ENCODE measurements at regions not wholly inside any gene's neighbourhood (a gene's known extent, or its start where the extent isn't known, plus 50 kb on each side); places are given as distances from the start of the nearest gene placed in this dataset.

DNA sequence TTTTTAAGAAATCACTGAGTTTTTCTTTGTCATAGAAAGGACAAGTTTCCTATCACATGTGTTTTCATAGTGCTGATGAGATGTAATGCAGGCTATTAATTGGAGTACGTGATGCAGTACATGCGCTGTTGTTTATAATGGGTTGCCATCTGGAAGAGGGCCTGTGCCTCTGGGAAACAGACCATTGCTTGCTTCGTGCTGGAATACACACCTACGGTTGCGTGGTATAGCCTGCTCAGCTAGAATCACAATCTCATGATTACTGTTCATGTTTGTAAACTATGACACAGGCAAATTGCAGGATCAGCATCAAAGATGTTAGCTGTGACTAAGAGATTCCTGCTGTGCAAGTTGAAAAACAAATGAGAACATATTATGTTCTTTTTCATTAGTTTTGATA lies 107.2 kb upstream of the STEAP1B start:
- H4K20me1 ChIP-seq (ENCODE audit: insufficient read depth, low read length), result no peaks in the 10 kb centered on the region
- no peak overlapping the region for H3K4me3 ChIP-seq (ENCODE audit: low read depth in 1 of 2, low read length in 2 of 2)
- no peak overlapping the region for H3K27ac ChIP-seq (ENCODE audit: low read length)
- peaks cover 23% of the 10 kb centered on the region for H3K27me3 ChIP-seq (ENCODE audit: insufficient read depth, low read length, poor library complexity)
- H3K79me2 ChIP-seq (ENCODE audit: insufficient read depth, low read length), result no peaks in the 10 kb centered on the region
- DNase-seq (no peak), ATAC-seq (ENCODE audit: insufficient read depth, low read depth) (no peak)
- H3K9me3 ChIP-seq (ENCODE audit: insufficient read depth, low read length, severe bottlenecking), result no peaks in the 10 kb centered on the region
- no peak overlapping the region for H3K4me2 ChIP-seq (ENCODE audit: insufficient read depth, low read length)
- no peak overlapping the region for H2AFZ ChIP-seq (ENCODE audit: low read depth, low read length)
- no peaks in the 10 kb centered on the region for H3K36me3 ChIP-seq (ENCODE audit: insufficient read depth, low read length)
- no peak for TF ChIP-seq EZH2 (IDR thresholded peaks at IDR 0.05; ENCODE audit: borderline replicate concordance, low read depth, low read length, severe bottlenecking)
- TF ChIP-seq, protein P1, sequence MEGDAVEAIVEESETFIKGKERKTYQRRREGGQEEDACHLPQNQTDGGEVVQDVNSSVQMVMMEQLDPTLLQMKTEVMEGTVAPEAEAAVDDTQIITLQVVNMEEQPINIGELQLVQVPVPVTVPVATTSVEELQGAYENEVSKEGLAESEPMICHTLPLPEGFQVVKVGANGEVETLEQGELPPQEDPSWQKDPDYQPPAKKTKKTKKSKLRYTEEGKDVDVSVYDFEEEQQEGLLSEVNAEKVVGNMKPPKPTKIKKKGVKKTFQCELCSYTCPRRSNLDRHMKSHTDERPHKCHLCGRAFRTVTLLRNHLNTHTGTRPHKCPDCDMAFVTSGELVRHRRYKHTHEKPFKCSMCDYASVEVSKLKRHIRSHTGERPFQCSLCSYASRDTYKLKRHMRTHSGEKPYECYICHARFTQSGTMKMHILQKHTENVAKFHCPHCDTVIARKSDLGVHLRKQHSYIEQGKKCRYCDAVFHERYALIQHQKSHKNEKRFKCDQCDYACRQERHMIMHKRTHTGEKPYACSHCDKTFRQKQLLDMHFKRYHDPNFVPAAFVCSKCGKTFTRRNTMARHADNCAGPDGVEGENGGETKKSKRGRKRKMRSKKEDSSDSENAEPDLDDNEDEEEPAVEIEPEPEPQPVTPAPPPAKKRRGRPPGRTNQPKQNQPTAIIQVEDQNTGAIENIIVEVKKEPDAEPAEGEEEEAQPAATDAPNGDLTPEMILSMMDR (IDR thresholded peaks at IDR 0.05; ENCODE audit: borderline replicate concordance, extremely low read depth, low read length, poor library complexity, severe bottlenecking), result no peak
- H3K4me1 ChIP-seq (ENCODE audit: insufficient read depth, low read length), result no peaks in the 10 kb centered on the region
- no peak overlapping the region for H3K9ac ChIP-seq (ENCODE audit: low read depth, low read length)

DNA sequence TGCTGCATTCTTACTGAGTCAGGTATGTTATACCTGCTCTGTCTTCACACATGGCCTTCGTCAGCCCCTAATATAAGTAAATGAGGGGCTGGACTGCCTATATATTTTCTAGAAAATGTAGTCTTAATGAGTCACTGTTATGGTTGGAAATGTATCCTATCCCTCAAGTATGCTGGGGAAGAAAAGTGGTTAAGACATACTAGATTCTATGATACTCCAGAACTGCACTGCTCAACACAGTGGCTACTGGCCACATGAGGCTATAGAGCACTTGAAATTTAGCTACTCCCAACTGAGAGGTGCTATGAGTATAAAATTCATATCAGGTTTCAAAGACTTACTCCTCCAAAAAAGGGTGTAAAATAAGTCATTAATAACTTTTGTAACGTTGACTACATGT lies 104.3 kb upstream of the STEAP1B start:
- no peak for DNase-seq
- H3K4me2 ChIP-seq (ENCODE audit: insufficient read depth, low read length), result no peak overlapping the region
- no peaks in the 10 kb centered on the region for H3K79me2 ChIP-seq (ENCODE audit: insufficient read depth, low read length)
- peaks cover 29% of the 10 kb centered on the region for H3K27me3 ChIP-seq (ENCODE audit: insufficient read depth, low read length, poor library complexity)
- no peaks in the 10 kb centered on the region for H3K9me3 ChIP-seq (ENCODE audit: insufficient read depth, low read length, severe bottlenecking)
- TF ChIP-seq EZH2 (IDR thresholded peaks at IDR 0.05; ENCODE audit: borderline replicate concordance, low read depth, low read length, severe bottlenecking), result no peak
- TF ChIP-seq, protein P1 (IDR thresholded peaks at IDR 0.05; ENCODE audit: borderline replicate concordance, extremely low read depth, low read length, poor library complexity, severe bottlenecking), result no peak
- H3K4me3 ChIP-seq (ENCODE audit: low read depth in 1 of 2, low read length in 2 of 2), result no peak overlapping the region
- no peaks in the 10 kb centered on the region for H4K20me1 ChIP-seq (ENCODE audit: insufficient read depth, low read length)
- no peaks in the 10 kb centered on the region for H3K36me3 ChIP-seq (ENCODE audit: insufficient read depth, low read length)
- ATAC-seq (ENCODE audit: insufficient read depth, low read depth), result no peak
- H2AFZ ChIP-seq (ENCODE audit: low read depth, low read length), result no peak overlapping the region
- no peak overlapping the region for H3K27ac ChIP-seq (ENCODE audit: low read length)
- H3K9ac ChIP-seq (ENCODE audit: low read depth, low read length), result no peak overlapping the region
- no peaks in the 10 kb centered on the region for H3K4me1 ChIP-seq (ENCODE audit: insufficient read depth, low read length)

DNA sequence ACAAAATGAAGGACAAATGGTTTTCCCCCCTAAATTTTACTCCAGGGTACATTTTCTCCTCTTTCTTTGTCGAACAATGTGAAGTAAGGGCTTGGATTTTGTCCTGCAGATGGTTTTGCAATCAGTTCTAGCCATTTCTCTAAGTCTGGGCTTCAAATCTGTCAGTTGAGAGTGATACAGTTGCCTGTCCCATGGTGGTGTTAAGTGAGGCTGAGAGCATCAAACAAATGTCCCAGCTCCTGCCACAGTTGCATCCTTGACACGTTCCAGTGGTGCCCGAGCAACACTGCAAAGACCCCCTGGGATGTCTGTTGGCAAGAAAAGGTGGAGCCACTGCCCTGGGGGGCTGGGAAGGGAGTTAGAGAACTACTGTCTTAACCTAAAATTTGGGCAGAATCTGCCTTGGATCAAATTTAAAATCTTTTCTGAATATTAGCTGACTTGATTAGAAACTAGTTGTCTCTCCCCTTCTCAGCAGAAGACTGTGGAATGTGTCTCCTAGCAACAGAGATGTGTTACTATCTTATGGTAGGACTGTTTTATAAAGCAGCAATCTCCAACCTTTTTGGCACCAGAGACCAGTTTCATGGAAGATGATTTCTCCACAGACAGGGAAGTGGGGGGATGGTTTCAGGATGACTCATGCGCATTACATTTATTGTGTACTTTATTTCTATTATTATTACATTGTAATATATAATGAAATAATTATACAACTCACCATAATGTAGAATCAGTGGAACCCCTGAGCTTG lies 102.0 kb upstream of the STEAP1B start:
- Histone ChIP-seq H3K27me3 (ENCODE audit: insufficient read depth, low read length, poor library complexity) (peaks cover 33% of the 10 kb centered on the region), H3K4me3 (ENCODE audit: low read depth in 1 of 2, low read length in 2 of 2) (no peak overlapping the region), H4K20me1 (ENCODE audit: insufficient read depth, low read length) (no peaks in the 10 kb centered on the region), H3K4me2 (ENCODE audit: insufficient read depth, low read length) (no peak overlapping the region), H3K36me3 (ENCODE audit: insufficient read depth, low read length) (no peaks in the 10 kb centered on the region), H2AFZ (ENCODE audit: low read depth, low read length) (no peak overlapping the region), H3K27ac (ENCODE audit: low read length) (no peak overlapping the region), H3K79me2 (ENCODE audit: insufficient read depth, low read length) (no peaks in the 10 kb centered on the region), H3K4me1 (ENCODE audit: insufficient read depth, low read length) (no peaks in the 10 kb centered on the region), H3K9me3 (ENCODE audit: insufficient read depth, low read length, severe bottlenecking) (no peaks in the 10 kb centered on the region), H3K9ac (ENCODE audit: low read depth, low read length) (no peak overlapping the region)
- no peak for TF ChIP-seq EZH2 (IDR thresholded peaks at IDR 0.05; ENCODE audit: borderline replicate concordance, low read depth, low read length, severe bottlenecking)
- TF ChIP-seq, protein P1 (IDR thresholded peaks at IDR 0.05; ENCODE audit: borderline replicate concordance, extremely low read depth, low read length, poor library complexity, severe bottlenecking), result no peak
- ATAC-seq (ENCODE audit: insufficient read depth, low read depth) (no peak), DNase-seq (no peak)

All from DND-41 (cell line).